ENCODE measurements at regions not wholly inside any gene's neighbourhood (a gene's known extent, or its start where the extent isn't known, plus 50 kb on each side); places are given as distances from the start of the nearest gene placed in this dataset.

- H3K36me3 ChIP-seq (ENCODE audit: insufficient read depth, low read length), result no peaks in the 10 kb centered on the region
- no peak overlapping the region for H3K4me3 ChIP-seq (ENCODE audit: insufficient read depth, low read length)
- no peak for TF ChIP-seq CTCF (IDR thresholded peaks at IDR 0.05; ENCODE audit: extremely low read depth, low read depth, low read length)
- H3K9me3 ChIP-seq (ENCODE audit: low read depth, low read length), result no peaks in the 10 kb centered on the region
- peak; percentile 83 for DNase-seq (ENCODE audit: insufficient read length, low spot score, missing footprints)
- H2AFZ ChIP-seq (ENCODE audit: low read length), result no peak overlapping the region
- peaks cover 89% of the 10 kb centered on the region for H3K79me2 ChIP-seq (ENCODE audit: insufficient read depth, low read length)
- H3K27ac ChIP-seq (ENCODE audit: low read depth, low read length), result peak overlapping the region; percentile 74
- peak overlapping the region; percentile 63 for H3K4me2 ChIP-seq (ENCODE audit: insufficient read depth, low read length)
- peaks cover 56% of the 10 kb centered on the region for H4K20me1 ChIP-seq (ENCODE audit: insufficient read depth, low read length)
- peaks cover 38% of the 10 kb centered on the region for H3K4me1 ChIP-seq (ENCODE audit: insufficient read depth, low read length)
- H3K27me3 ChIP-seq (ENCODE audit: insufficient read depth, low read length), result no peaks in the 10 kb centered on the region
These were observed 89.0 kb upstream of the MACF1 start for GRCh38 chr1:39115271-39116110.

- H3K27ac ChIP-seq (ENCODE audit: low read depth, low read length), result no peak overlapping the region
- no peak overlapping the region for H3K4me2 ChIP-seq (ENCODE audit: insufficient read depth, low read length)
These were observed 88.3 kb upstream of the MACF1 start for GRCh38 chr1:39116116-39116607.

GRCh38 chr1:39116860-39117728, 87.4 kb upstream of the MACF1 start:
- Histone ChIP-seq H2AFZ (ENCODE audit: low read length) (no peak overlapping the region), H3K9me3 (ENCODE audit: low read depth, low read length) (no peaks in the 10 kb centered on the region), H3K4me2 (ENCODE audit: insufficient read depth, low read length) (no peak overlapping the region), H4K20me1 (ENCODE audit: insufficient read depth, low read length) (peaks cover 67% of the 10 kb centered on the region), H3K27ac (ENCODE audit: low read depth, low read length) (no peak overlapping the region), H3K27me3 (ENCODE audit: insufficient read depth, low read length) (no peaks in the 10 kb centered on the region), H3K36me3 (ENCODE audit: insufficient read depth, low read length) (no peaks in the 10 kb centered on the region), H3K4me1 (ENCODE audit: insufficient read depth, low read length) (peaks cover 32% of the 10 kb centered on the region), H3K4me3 (ENCODE audit: insufficient read depth, low read length) (no peak overlapping the region), H3K79me2 (ENCODE audit: insufficient read depth, low read length) (peaks cover 98% of the 10 kb centered on the region)
- DNase-seq (ENCODE audit: insufficient read length, low spot score, missing footprints), result no peak
- no peak for TF ChIP-seq CTCF (IDR thresholded peaks at IDR 0.05; ENCODE audit: extremely low read depth, low read depth, low read length)

More at GRCh38 chr1:39116116-39116607, 88.3 kb upstream of the MACF1 start:
- TF ChIP-seq CTCF (IDR thresholded peaks at IDR 0.05; ENCODE audit: extremely low read depth, low read depth, low read length), result no peak
- peaks cover 60% of the 10 kb centered on the region for H4K20me1 ChIP-seq (ENCODE audit: insufficient read depth, low read length)
- peaks cover 32% of the 10 kb centered on the region for H3K4me1 ChIP-seq (ENCODE audit: insufficient read depth, low read length)
- H3K9me3 ChIP-seq (ENCODE audit: low read depth, low read length), result no peaks in the 10 kb centered on the region
- DNase-seq (ENCODE audit: insufficient read length, low spot score, missing footprints), result no peak
- H3K27me3 ChIP-seq (ENCODE audit: insufficient read depth, low read length), result no peaks in the 10 kb centered on the region
- H3K36me3 ChIP-seq (ENCODE audit: insufficient read depth, low read length), result no peaks in the 10 kb centered on the region
- H2AFZ ChIP-seq (ENCODE audit: low read length), result no peak overlapping the region
- H3K4me3 ChIP-seq (ENCODE audit: insufficient read depth, low read length), result no peak overlapping the region
- peaks cover 96% of the 10 kb centered on the region for H3K79me2 ChIP-seq (ENCODE audit: insufficient read depth, low read length)
